HCT116 (cell line): ENCODE measurements at regions not wholly inside any gene's neighbourhood (a gene's known extent, or its start where the extent isn't known, plus 50 kb on each side); places are given as distances from the start of the nearest gene placed in this dataset.

Experiments
- ATAC-seq: fragments of 200-7000 bp; cut with Tn5 transposase; 2 replicates; pipeline ENCODE4 v1.9.1; 2020; ENCODE audit warnings: mild to moderate bottlenecking, moderate library complexity
- BruUV-seq: library from RNA; stranded (reverse); fragments of 400-500 nt; replicated peaks from 2 replicates; lab custom pipeline; 2021; lab: Mats Ljungman, UMichigan
- CTCF ChIA-PET: fragments of 300-600 bp; sonication (Branson Sonifier 250); formaldehyde crosslinking; loops from one replicate; lab custom pipeline; 2021; ENCODE audit warnings: antibody characterized with exemption; lab: Charles Lee
- POLR2A ChIA-PET: fragments of 300-600, 350-600 bp; sonication (Branson Sonifier 250); formaldehyde crosslinking; loops from one replicate; lab custom pipeline; 2021; ENCODE audit warnings: antibody characterized with exemption; lab: Charles Lee
- RAD21 ChIA-PET, 2 experiments: fragments of 300-600 bp; sonication (Branson Sonifier 250); formaldehyde crosslinking; loops; one replicate each; lab custom pipeline; 2023; ENCODE audit warnings: low total read pairs in 2 of 2; ENCODE audit not compliant: uncharacterized antibody in 2 of 2, unreplicated experiment in 2 of 2, low non-redundant PET in 1 of 2; lab: Charles Lee
- DNase-seq: peaks from one replicate; pipeline ENCODE4 v3.0.0-alpha.2; 2010; ENCODE audit warnings: low read depth, low spot score
- H2AFZ ChIP-seq: fragments of 200-600 bp; shearing (Covaris generic), sonication (generic); 2 replicates; pipeline ENCODE4 v1.6.1; 2017; ENCODE audit warnings: low read depth, mixed run types, mixed read lengths, antibody characterized with exemption, low read length; ENCODE audit not compliant: poor library complexity, severe bottlenecking
- H3K27ac ChIP-seq: 2 replicates; pipeline ENCODE4 v1.5.1; 2012; ENCODE audit warnings: low read depth, low read length
- H3K27me3 ChIP-seq: fragments of 200-600 bp; sonication (generic); 2 replicates; pipeline ENCODE4 v1.6.1; 2016; ENCODE audit warnings: mixed run types, low read length, mixed read lengths; ENCODE audit not compliant: insufficient read depth
- H3K36me3 ChIP-seq, 2 experiments: fragments of 200-500 bp in 1 of 2; fragments of 200-600 bp in 1 of 2; sonication (Bioruptor generic) in 1 of 2; sonication (generic) in 1 of 2; 2 replicates each; pipeline versions ENCODE4 v1.5.1 to v1.6.1; 2014 to 2016; ENCODE audit warnings: low read length in 2 of 2, inconsistent platforms in 1 of 2, mixed read lengths in 1 of 2, mixed run types in 1 of 2; ENCODE audit not compliant: insufficient read depth in 2 of 2, control insufficient read depth in 1 of 2
- H3K4me1 ChIP-seq, 2 experiments: fragments of 200-600 bp in 1 of 2; sonication (generic) in 1 of 2; 2 replicates each; pipeline versions ENCODE4 v1.5.1 to v1.6.1; 2012 to 2017; ENCODE audit warnings: low read length in 2 of 2, inconsistent platforms in 1 of 2, mild to moderate bottlenecking in 1 of 2, mixed read lengths in 1 of 2, mixed run types in 1 of 2, moderate library complexity in 1 of 2; ENCODE audit not compliant: insufficient read depth in 2 of 2, control insufficient read depth in 1 of 2
- H3K4me2 ChIP-seq: fragments of 200-600 bp; sonication (generic); 2 replicates; pipeline ENCODE4 v1.6.1; 2017; ENCODE audit warnings: mixed run types, low read length, mixed read lengths
- H3K4me3 ChIP-seq, 2 experiments: fragments of 200-600 bp in 1 of 2; sonication (generic) in 1 of 2; replicated peaks in 1 of 2; 2 replicates each; pipeline ENCODE4 v1.5.1; 2011 to 2016; ENCODE audit warnings: low read length in 2 of 2, control low read depth in 1 of 2, low read depth in 1 of 2, mild to moderate bottlenecking in 1 of 2, mixed read lengths in 1 of 2, mixed run types in 1 of 2
- H3K79me2 ChIP-seq: fragments of 200-600 bp; sonication (generic); 2 replicates; pipeline ENCODE4 v1.6.1; 2017; ENCODE audit warnings: mild to moderate bottlenecking, mixed run types, low read length, moderate library complexity, mixed read lengths; ENCODE audit not compliant: insufficient read depth
- H3K9ac ChIP-seq: fragments of 200-600 bp; sonication (generic); 2 replicates; pipeline ENCODE4 v1.6.1; 2016; ENCODE audit warnings: low read length, mixed read lengths
- H3K9me2 ChIP-seq: fragments of 200-600 bp; sonication (generic), shearing (Covaris generic); 2 replicates; pipeline ENCODE4 v1.6.1; 2017; ENCODE audit warnings: mixed run types, mild to moderate bottlenecking, moderate library complexity; ENCODE audit not compliant: insufficient read depth
- H3K9me3 ChIP-seq, 2 experiments: fragments of 200-500 bp in 1 of 2; fragments of 200-600 bp in 1 of 2; sonication (Bioruptor generic) in 1 of 2; sonication (generic) in 1 of 2; 2 replicates each; pipeline ENCODE4 v1.6.1; 2014 to 2017; ENCODE audit warnings: low read length in 2 of 2, mixed read lengths in 2 of 2, inconsistent platforms in 1 of 2, low read depth in 1 of 2, mild to moderate bottlenecking in 1 of 2, mixed run types in 1 of 2, moderate library complexity in 1 of 2; ENCODE audit not compliant: control insufficient read depth in 1 of 2, insufficient read depth in 1 of 2
- H4K20me1 ChIP-seq: fragments of 200-600 bp; sonication (generic), shearing (Covaris generic); 2 replicates; pipeline ENCODE4 v1.6.1; 2017; ENCODE audit warnings: mixed run types, mild to moderate bottlenecking, moderate library complexity; ENCODE audit not compliant: insufficient read depth
- CBX3 ChIP-seq: IDR thresholded peaks from 2 replicates; pipeline ENCODE4 v1.6.1; 2012; ENCODE audit warnings: low read depth
- CTCF ChIP-seq, 3 experiments: fragments of 200-600 bp in 1 of 3; sonication (generic) in 1 of 3; IDR thresholded peaks in 2 of 3; conservative IDR thresholded peaks in 1 of 3; 2 replicates each; pipeline ENCODE4 v1.5.1; 2012 to 2017; ENCODE audit warnings: low read depth in 2 of 3, low read length in 2 of 3, antibody characterized with exemption in 1 of 3, borderline replicate concordance in 1 of 3, control low read depth in 1 of 3, mild to moderate bottlenecking in 1 of 3, mixed read lengths in 1 of 3, mixed run types in 1 of 3, moderate library complexity in 1 of 3; ENCODE audit not compliant: insufficient read depth in 1 of 3
- ELF1 ChIP-seq: IDR thresholded peaks from 2 replicates; pipeline ENCODE4 v1.6.1; 2012; ENCODE audit warnings: low read depth, borderline replicate concordance
- EZH2 ChIP-seq: fragments of 200-600 bp; sonication (generic); IDR thresholded peaks from 2 replicates; pipeline ENCODE4 v1.6.1; 2017; ENCODE audit warnings: antibody characterized with exemption, mixed run types
- POLR2A ChIP-seq: IDR thresholded peaks from 2 replicates; pipeline ENCODE4 v1.7.0; 2011; ENCODE audit warnings: borderline replicate concordance; ENCODE audit not compliant: insufficient read depth, insufficient read length; ENCODE audit errors: extremely low read depth
- RAD21 ChIP-seq: IDR thresholded peaks from 2 replicates; pipeline ENCODE4 v1.6.1; 2012; ENCODE audit warnings: low read depth, mild to moderate bottlenecking
- SRF ChIP-seq: IDR thresholded peaks from 2 replicates; pipeline ENCODE4 v1.6.1; 2012; ENCODE audit warnings: low read depth
- TCF7L2 ChIP-seq: IDR thresholded peaks from 2 replicates; pipeline ENCODE4 v1.7.0; 2011; ENCODE audit warnings: borderline replicate concordance, inconsistent platforms; ENCODE audit not compliant: insufficient read depth, insufficient read length; ENCODE audit errors: extremely low read depth
- ZFX ChIP-seq: fragments of 450-650 bp; IDR thresholded peaks from 2 replicates; pipeline ENCODE4 v1.6.1; 2017
- ZNF274 ChIP-seq: fragments of 200-500 bp; sonication (Bioruptor generic); IDR thresholded peaks from 2 replicates; pipeline ENCODE4 v1.6.1; 2014; ENCODE audit warnings: mild to moderate bottlenecking, low read depth, low read length, inconsistent platforms
- intact Hi-C: fragments of 100-400 bp; cut with micrococcal nuclease; formaldehyde crosslinking; loops from 2 replicates; pipeline ENCODE4 v1.10.0; 2022

DNA sequence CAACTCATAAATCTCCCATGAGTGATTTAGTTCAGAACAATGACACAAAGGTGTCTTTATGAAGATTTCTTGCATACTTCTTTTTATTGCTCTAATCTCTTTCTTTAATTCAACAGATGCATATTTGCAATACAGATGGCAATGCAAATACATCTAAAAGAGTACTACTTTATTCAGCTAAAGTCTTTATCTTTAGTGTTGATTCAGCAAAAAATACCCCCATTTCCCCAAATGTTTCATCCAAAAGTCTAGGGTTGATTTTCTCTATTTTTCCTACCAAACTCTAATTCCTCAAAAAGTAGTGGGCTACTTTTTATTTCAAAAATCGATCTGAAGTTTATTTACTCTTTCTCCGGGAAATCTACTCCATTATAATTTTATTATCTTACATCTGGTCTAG is 1055.2 kb downstream of the STIM2 start:
- TF ChIP-seq ZFX = no peak
- TF ChIP-seq TCF7L2 = no peak
- no peak for TF ChIP-seq ZNF274
- TF ChIP-seq POLR2A = no peak
- TF ChIP-seq RAD21 = no peak
- no peak for TF ChIP-seq CBX3
- TF ChIP-seq CTCF (IDR thresholded peaks at IDR 0.05 in 2 of 3, conservative IDR thresholded peaks at IDR 0.05 in 1 of 3; ENCODE audit: borderline replicate concordance in 1 of 3, insufficient read depth in 1 of 3, low read depth in 2 of 3, low read length in 2 of 3) = no peak
- TF ChIP-seq ELF1 = no peak
- TF ChIP-seq EZH2 = no peak
- no peak for TF ChIP-seq SRF

More for the DNA sequence above, 1055.2 kb downstream of the STIM2 start:
- no peaks in the 10 kb centered on the region for H3K9me2 ChIP-seq
- no peak overlapping the region for H3K9ac ChIP-seq
- ChIA-PET RAD21 (no interaction called here), CTCF (no interaction called here), POLR2A (no interaction called here)
- no peaks in the 10 kb centered on the region for H3K27me3 ChIP-seq
- H3K79me2 ChIP-seq = no peaks in the 10 kb centered on the region
- H2AFZ ChIP-seq = no peak overlapping the region
- BruUV-seq = no TSS peak
- DNase-seq = no peak
- no peaks in the 10 kb centered on the region for H4K20me1 ChIP-seq
- H3K4me3 ChIP-seq = no peak overlapping the region
- no peak for ATAC-seq
- H3K9me3 ChIP-seq = no peaks in the 10 kb centered on the region
- H3K36me3 ChIP-seq = no peaks in the 10 kb centered on the region
- no peak overlapping the region for H3K27ac ChIP-seq
- H3K4me2 ChIP-seq = no peak overlapping the region
- no peaks in the 10 kb centered on the region for H3K4me1 ChIP-seq
- intact Hi-C loops = no loop called here
